GM12874 (cell line): ENCODE measurements at regions not wholly inside any gene's neighbourhood (a gene's known extent, or its start where the extent isn't known, plus 50 kb on each side); places are given as distances from the start of the nearest gene placed in this dataset.

Experiments
- CTCF ChIP-seq: IDR thresholded peaks from 2 replicates; pipeline ENCODE4 v1.5.1; 2011; ENCODE audit warnings: low read depth, mild to moderate bottlenecking, control low read depth, low read length, moderate library complexity; ENCODE audit not compliant: insufficient read depth

GRCh38 chr9:90559075-90560073 lies 83.2 kb downstream of the DIRAS2 start:
- TF ChIP-seq CTCF: no peak
